Upper lobe of right lung (tissue), 1 donor: ENCODE measurements at regions not wholly inside any gene's neighbourhood (a gene's known extent, or its start where the extent isn't known, plus 50 kb on each side); places are given as distances from the start of the nearest gene placed in this dataset.
A peak's percentile ranks its signal among the peaks of the same experiment; 100 is the strongest.
"Not testable (repeated sequence)": the region's sequence is repeated elsewhere in the genome, so short reads cannot be mapped to it uniquely, and the experiment has no call there.

Experiments
- ATAC-seq: fragments of 200-7000 bp; cut with Tn5 transposase; one replicate; pipeline ENCODE4 v1.9.1; 2020; ENCODE audit warnings: mild to moderate bottlenecking, moderate library complexity
- DNase-seq: peaks from one replicate; pipeline ENCODE4 v3.0.0-alpha.2; 2020
- H3K27ac ChIP-seq: fragments of 200-600 bp; one replicate; pipeline ENCODE4 v1.8.0; 2022
- H3K27me3 ChIP-seq: fragments of 200-600 bp; one replicate; pipeline ENCODE4 v1.8.0; 2022; ENCODE audit warnings: mild to moderate bottlenecking
- H3K36me3 ChIP-seq: fragments of 200-600 bp; one replicate; pipeline ENCODE4 v1.8.0; 2022
- H3K4me1 ChIP-seq: fragments of 200-600 bp; one replicate; pipeline ENCODE4 v1.8.0; 2022
- H3K4me3 ChIP-seq: fragments of 200-600 bp; one replicate; pipeline ENCODE4 v1.8.0; 2022; ENCODE audit warnings: mild to moderate bottlenecking
- H3K9me3 ChIP-seq: fragments of 200-600 bp; one replicate; pipeline ENCODE4 v1.8.0; 2022
- intact Hi-C: fragments of 100-400 bp; cut with DNase I; formaldehyde crosslinking; loops from one replicate; pipeline ENCODE4 v1.11.0; 2022
- TF ChIP-seq, protein P1 (sequence below): fragments of 200-600 bp; IDR thresholded peaks from one replicate; pipeline ENCODE4 v1.8.0; 2022; ENCODE audit warnings: antibody characterized with exemption
- donor health status: DM: no; HTN: yes; CAD: no; lungs with severe emphysema.

DNA sequence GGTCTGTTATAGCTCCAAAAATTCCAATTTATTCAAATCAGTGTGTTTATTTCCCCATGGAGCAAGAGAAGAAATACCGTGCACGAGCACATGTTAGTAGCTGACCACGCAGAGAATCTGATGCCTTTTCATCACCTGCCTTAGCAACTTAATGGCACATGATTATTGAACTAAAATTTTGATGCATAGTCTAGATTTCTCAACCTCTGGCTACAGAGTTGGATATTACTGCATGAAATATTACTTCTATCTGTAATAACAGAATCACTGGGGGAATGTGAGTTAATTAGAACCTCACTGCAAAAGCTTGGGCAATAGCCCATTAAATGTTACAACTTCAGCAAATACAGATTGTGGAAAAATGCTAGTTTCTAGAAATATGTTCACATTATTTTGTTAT is 335.8 kb downstream of the FLRT2 start:
- Histone ChIP-seq H3K27ac (no peak overlapping the region), H3K4me3 (no peak overlapping the region), H3K4me1 (no peaks in the 10 kb centered on the region), H3K27me3 (no peaks in the 10 kb centered on the region), H3K36me3 (no peaks in the 10 kb centered on the region), H3K9me3 (no peaks in the 10 kb centered on the region)
- DNase-seq (no peak), ATAC-seq (no peak)
- TF ChIP-seq, protein P1, sequence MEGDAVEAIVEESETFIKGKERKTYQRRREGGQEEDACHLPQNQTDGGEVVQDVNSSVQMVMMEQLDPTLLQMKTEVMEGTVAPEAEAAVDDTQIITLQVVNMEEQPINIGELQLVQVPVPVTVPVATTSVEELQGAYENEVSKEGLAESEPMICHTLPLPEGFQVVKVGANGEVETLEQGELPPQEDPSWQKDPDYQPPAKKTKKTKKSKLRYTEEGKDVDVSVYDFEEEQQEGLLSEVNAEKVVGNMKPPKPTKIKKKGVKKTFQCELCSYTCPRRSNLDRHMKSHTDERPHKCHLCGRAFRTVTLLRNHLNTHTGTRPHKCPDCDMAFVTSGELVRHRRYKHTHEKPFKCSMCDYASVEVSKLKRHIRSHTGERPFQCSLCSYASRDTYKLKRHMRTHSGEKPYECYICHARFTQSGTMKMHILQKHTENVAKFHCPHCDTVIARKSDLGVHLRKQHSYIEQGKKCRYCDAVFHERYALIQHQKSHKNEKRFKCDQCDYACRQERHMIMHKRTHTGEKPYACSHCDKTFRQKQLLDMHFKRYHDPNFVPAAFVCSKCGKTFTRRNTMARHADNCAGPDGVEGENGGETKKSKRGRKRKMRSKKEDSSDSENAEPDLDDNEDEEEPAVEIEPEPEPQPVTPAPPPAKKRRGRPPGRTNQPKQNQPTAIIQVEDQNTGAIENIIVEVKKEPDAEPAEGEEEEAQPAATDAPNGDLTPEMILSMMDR: no peak
- intact Hi-C loops: no loop called here

DNA sequence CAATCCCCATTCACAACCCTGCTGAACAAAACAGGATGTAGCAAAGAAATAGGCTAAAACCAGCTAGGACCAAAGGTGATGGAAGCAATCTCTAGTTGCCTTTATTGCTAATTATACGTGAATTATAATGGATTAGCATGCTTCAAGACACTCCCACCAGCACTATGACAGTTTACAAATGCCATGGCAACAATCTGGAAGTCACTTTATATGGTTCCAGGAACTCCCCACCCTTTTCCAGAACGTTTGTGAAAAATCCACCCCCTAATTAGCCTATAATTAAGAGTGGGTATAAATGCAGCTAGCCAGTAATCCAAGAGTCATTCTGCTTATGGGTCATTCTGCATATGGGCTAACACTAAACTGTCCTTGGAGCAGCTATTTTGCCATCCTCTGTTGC is 328.7 kb downstream of the FLRT2 start:
- peaks cover 7% of the 10 kb centered on the region for H3K27me3 ChIP-seq
- ATAC-seq: no peak
- H3K9me3 ChIP-seq: no peaks in the 10 kb centered on the region
- TF ChIP-seq, protein P1: no peak
- no peak overlapping the region for H3K4me3 ChIP-seq
- intact Hi-C loops: no loop called here
- no peak for DNase-seq
- no peaks in the 10 kb centered on the region for H3K36me3 ChIP-seq
- no peak overlapping the region for H3K27ac ChIP-seq
- no peaks in the 10 kb centered on the region for H3K4me1 ChIP-seq

DNA sequence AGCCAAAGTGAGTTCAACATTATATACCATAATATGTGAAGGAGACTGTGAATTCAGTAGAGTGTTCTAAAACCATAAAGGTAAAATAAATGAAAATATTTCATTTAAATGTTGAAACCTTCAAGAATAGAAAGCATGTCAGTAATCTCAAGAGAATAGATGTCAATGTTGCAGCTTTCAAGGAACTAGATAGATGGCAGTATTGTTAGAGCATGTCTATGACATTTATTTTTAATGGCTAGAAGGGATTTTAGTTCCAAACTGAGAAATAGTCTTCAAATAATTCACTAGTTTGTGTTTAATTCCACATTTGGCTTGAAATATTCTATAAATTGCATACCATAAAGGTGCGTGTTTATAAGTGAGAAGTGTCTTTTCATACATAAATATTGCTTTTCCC is 326.5 kb downstream of the FLRT2 start:
- DNase-seq (no peak), ATAC-seq (no peak)
- Histone ChIP-seq H3K9me3 (no peaks in the 10 kb centered on the region), H3K27me3 (peaks cover 7% of the 10 kb centered on the region), H3K4me3 (no peak overlapping the region), H3K36me3 (no peaks in the 10 kb centered on the region), H3K27ac (no peak overlapping the region), H3K4me1 (no peaks in the 10 kb centered on the region)
- intact Hi-C loops: no loop called here
- TF ChIP-seq, protein P1: peak; percentile 29

DNA sequence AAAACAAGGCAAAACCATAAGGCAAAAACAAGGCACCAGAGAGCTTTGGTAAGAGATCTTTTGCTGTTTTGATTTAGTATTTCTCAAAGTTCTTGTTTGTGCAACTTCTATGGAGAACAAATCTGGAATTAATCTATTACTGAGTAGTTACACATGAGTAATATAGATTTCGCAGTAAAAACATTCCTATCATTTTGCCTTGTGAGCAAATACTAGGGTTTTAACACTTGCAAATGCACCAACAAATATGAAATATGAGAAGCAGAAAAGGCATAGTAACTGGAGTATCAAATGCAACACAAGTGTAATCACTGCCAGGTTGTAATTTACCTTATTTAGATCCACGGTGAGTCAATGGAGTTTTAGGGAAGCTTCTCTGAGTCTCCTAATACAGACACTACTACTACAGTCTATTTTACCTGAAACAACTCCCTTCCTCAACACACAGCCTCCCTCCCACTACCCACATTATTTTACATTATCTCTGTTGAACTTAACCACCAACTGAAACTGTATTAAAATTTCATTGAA is 324.1 kb downstream of the FLRT2 start:
- no peaks in the 10 kb centered on the region for H3K36me3 ChIP-seq
- intact Hi-C loops: no loop called here
- DNase-seq (no peak), ATAC-seq (no peak)
- TF ChIP-seq, protein P1: no peak
- H3K27ac ChIP-seq: no peak overlapping the region
- H3K4me1 ChIP-seq: no peaks in the 10 kb centered on the region
- H3K4me3 ChIP-seq: no peak overlapping the region
- H3K9me3 ChIP-seq: no peaks in the 10 kb centered on the region
- no peaks in the 10 kb centered on the region for H3K27me3 ChIP-seq

DNA sequence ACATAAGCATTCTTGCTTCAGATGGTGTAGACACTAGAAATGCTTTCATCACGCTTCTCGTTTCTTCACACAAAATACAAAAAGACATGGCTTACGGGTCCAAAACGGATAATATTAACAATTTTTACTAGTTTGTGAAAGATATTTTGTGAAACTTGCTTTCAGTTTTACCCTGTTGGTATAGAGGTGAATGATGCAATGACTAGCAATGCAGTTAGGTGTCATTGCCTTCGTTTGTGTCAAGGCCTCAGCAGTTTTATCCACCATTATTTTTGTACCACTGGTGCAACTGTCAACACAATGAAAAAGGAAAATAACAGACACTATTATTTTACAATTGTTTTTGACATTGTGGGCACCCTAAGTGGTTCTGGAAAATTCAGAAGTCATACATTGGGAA is 323.0 kb downstream of the FLRT2 start:
- H3K9me3 ChIP-seq: no peaks in the 10 kb centered on the region
- ATAC-seq (no peak), DNase-seq (no peak)
- H3K27ac ChIP-seq: no peak overlapping the region
- intact Hi-C loops: no loop called here
- TF ChIP-seq, protein P1: no peak
- H3K36me3 ChIP-seq: no peaks in the 10 kb centered on the region
- H3K4me1 ChIP-seq: no peaks in the 10 kb centered on the region
- no peaks in the 10 kb centered on the region for H3K27me3 ChIP-seq
- H3K4me3 ChIP-seq: no peak overlapping the region

DNA sequence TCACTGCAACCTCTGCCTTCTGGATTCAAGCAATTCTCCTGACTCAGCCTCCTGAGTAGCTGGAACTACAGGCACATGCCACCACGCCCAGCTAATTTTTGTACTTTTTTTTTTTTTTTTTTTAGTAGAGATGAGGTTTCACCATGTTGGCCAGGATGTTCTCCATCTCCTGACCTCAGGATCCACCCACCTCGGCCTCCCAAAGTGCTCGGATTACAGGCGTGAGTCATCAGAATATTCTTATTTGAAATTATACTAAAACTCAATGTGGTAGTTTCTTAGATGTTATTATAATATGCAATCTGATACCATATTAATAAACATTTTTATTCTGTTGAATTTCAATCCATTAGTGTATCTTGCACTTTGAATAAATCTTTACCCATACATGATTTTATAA is 322.2 kb downstream of the FLRT2 start:
- H3K27ac ChIP-seq, H3K4me3 ChIP-seq, H3K9me3 ChIP-seq, DNase-seq, H3K27me3 ChIP-seq, ATAC-seq, H3K4me1 ChIP-seq, H3K36me3 ChIP-seq, intact Hi-C loops: not testable (repeated sequence)

DNA sequence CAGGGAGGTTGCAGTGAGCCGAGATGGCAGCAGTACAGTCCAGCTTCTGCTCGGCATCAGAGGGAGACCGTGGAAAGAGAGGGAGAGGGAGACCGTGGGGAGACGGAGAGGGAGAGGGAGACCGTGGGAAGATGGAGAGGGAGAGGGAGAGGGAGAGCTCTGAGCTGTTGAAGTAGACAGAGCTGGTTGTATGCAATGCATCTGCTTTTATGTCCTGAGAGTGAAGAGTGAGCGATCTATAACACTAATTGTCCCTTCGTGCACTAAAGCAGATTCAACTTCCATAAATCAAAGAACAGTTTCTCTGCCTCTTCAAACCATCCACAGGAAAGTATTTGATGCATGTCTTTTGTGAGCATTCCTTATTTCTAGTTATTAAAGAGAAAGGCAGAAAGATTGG is 300.6 kb downstream of the FLRT2 start:
- ATAC-seq, H3K36me3 ChIP-seq, DNase-seq, intact Hi-C loops, H3K27ac ChIP-seq, H3K9me3 ChIP-seq, H3K4me1 ChIP-seq, H3K27me3 ChIP-seq, H3K4me3 ChIP-seq: not testable (repeated sequence)

DNA sequence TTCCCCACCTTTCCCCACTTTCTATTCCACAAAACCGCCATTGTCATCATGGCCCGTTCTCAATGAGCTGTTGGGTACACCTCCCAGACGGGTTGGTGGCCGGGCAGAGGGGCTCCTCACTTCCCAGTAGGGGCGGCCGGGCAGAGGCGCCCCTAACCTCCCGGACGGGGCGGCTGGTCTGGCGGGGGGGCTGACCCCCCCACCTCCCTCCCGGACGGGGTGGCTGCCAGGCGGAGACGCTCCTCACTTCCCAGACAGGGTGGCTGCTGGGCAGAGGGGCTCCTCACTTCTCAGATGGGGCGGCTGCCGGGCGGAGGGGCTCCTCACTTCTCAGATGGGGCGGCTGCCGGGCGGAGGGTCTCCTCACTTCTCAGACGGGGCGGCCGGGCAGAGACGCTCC is 299.7 kb downstream of the FLRT2 start:
- H3K27me3 ChIP-seq, H3K36me3 ChIP-seq, H3K9me3 ChIP-seq, H3K4me1 ChIP-seq, DNase-seq, intact Hi-C loops, H3K27ac ChIP-seq, ATAC-seq, H3K4me3 ChIP-seq: not testable (repeated sequence)
